Stimulated activated naive CD8-positive, alpha-beta T cell treated with anti-CD3 and anti-CD28 coated beads, Interleukin-15, Interleukin-2, amounts not matched to agents 100 U/mL and 50 U/mL, for 24 hours (primary cell): ENCODE measurements at regions not wholly inside any gene's neighbourhood (a gene's known extent, or its start where the extent isn't known, plus 50 kb on each side); places are given as distances from the start of the nearest gene placed in this dataset.
"Not testable (repeated sequence)": the region's sequence is repeated elsewhere in the genome, so short reads cannot be mapped to it uniquely, and the experiment has no call there.

Experiments
- ATAC-seq: fragments of 150-1000 bp; cut with Tn5 transposase; one replicate; pipeline ENCODE4 v1.10.0; 2021
- DNase-seq: peaks from one replicate; pipeline ENCODE4 v3.0.0; 2021

DNA sequence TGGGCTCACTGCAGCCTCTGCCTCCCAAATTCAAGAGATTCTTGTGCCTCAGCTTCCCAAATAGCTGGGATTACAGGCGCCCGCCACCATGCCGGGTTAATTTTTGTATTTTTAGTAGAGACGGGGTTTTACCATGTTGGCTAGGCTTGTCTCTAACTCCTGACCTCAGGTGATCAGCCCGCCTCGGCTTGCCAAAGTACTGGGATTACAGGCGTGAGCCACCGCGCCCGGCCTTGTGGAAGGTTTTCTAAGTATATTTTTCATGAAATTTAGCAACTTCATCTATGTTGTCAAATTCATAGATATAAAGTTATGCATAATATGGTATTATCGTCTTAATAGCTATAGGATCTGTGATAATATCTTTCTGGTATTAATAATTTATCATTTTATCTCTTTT, 275.6 kb upstream of the GRM7 start:
- no peak for DNase-seq
- no peak for ATAC-seq

DNA sequence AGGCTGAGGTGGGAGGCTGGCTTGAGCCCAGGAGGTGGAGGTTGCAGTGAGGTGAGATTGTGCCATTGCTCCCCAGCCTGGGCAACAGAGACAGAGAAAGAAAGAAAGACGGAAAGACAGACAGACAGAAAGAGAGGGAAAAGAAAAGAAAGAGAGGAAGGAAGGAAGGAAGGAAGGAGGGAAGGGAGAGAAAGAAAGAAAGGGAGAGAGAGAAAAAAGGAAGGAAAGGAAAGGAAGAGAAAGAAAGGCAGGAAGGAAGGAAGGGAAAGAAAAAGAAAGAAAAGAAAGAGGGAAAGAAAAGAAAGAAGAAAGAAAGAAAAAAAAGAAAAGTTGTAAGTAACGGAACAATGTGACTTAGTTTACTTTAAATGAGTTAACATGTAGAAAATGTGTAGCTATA, 260.7 kb upstream of the GRM7 start:
- DNase-seq (no peak), ATAC-seq (no peak)

DNA sequence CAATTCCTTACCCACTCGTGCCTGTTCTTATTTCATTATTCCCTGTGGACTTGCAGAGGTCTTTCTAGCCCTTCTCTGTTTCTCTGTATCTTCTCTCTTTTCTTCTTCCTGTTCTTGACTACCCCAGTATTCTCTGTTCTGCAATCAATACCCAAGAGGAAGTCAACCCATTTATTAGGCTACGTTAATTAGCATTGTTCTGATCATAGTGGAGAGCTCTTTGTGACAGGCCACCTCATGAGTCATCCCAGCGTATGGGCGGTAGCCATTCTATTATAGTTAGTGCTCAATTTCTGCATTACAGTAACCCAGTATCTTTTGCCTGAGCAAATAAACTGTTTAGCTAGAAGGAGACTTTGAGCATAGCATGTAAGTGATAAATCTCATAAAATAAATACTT, 259.5 kb upstream of the GRM7 start:
- no peak for DNase-seq
- ATAC-seq = no peak

DNA sequence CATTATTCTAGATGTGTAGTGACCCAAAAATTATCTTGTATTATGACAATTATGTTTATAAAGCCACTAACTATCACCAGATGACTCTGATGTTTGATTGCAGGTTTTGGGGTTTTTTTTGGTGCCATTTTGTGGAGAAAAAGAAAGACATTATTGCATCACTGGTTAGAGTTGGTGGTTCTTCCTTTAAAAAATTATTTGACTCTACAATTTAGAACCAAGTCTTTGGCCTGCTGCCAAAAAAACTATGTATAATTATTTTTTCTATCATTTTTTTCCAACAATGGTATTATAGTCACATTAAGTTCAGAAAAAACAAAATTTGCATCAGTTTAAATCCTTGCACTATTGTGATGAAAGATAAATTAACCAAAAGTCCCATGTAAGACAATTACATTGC, 258.6 kb upstream of the GRM7 start:
- no peak for DNase-seq
- no peak for ATAC-seq

DNA sequence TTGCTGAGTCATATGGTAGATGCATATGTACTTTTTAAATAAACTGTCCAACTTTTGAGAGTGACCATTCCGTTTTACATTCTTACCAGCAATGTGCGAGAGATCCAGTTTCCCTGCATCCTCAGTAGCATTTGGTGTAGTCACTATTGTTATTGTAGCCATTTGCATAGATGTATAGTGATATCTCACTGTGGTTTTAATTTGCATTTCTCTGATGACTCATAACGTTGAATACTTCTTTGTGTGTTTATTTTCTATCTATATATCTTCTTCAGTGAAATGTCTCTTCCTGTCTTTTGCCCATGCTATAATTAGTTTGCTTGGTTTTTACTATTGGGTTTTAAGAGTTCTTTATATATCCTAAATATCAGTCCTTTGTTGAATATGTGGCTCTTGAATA, 255.7 kb upstream of the GRM7 start:
- no peak for ATAC-seq
- DNase-seq = no peak

DNA sequence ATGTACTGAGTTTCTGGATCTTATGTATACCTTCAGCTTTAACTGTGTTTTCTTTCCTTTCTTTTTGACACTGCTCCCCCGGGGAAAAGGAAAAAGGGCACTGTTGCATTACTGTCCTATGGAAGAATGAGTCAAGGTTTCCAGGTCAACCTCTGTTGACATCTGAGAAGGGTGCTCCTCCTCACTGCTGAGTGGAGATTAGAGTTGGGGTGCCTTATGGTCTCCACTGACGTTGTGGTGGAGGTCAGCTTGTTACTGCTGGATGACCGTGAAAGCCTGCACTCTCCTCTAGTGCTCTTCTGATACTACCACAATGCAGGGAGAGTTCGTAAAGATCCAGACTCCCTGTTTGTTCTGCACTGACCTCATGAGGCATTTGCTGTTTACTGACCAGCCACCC, 252.1 kb upstream of the GRM7 start:
- ATAC-seq (no peak), DNase-seq (no peak)

DNA sequence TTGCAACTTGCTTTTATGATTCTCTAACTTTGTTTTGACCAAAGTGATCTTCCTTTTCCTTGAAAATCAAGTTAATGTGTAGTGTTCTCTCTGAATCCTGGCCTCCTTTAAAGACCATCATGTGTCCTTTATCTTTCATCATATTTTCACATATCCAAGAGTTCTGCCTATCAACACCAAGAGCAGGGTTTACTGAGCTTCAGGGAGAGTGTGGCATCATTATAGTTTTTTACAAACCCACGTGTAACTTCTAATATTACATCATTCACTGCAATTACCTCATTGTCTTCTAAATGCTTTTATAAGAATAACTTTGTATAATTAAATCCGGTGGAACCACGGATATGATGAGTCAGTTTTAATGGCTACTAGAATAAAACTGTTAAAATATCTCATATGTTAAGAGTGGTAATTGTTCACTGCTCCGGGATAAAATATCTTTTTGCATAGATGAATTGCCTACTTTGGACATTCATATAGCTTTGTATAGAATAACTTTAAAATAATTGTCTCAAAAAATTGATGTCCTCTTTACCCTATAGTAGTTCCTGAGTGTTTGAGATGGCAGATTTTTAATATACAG, 248.8 kb upstream of the GRM7 start:
- no peak for ATAC-seq
- no peak for DNase-seq

DNA sequence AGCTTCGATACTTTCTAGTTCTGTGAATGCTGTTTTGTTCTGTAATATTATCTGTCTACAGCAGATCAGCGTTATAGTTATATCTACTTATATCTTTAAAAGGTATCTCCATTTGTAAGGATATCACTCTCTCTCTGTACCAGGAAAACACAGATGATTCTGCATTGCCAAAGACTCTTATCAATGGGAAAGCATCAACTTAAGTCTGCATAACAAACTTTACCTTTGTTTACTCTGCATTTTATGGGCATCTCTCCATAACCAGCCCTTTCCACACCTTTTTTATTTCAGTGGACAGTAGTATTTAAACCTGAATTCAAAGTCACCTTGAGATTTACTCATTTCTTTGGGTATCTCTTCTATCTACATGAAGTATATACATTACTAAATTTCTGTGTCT, 238.7 kb upstream of the GRM7 start:
- ATAC-seq (no peak), DNase-seq (no peak)

DNA sequence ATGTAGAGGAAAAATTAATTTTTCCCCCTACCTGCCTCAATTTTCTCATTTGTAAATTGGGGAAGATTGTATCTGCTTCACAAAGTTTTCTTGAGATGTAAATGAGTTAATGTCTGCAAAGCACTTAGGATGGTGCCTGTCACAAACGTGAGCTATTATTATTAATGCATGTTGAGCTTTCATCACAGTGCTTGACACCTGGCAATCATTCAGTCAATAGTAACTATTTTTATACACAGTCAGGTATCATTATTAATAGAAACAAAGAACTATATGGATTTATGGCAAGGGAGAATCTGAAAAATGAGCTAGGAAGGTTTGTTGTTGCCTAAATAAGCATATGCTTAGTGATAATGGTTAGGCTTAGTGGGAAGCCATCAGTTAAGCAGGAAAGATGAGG, 238.2 kb upstream of the GRM7 start:
- no peak for ATAC-seq

DNA sequence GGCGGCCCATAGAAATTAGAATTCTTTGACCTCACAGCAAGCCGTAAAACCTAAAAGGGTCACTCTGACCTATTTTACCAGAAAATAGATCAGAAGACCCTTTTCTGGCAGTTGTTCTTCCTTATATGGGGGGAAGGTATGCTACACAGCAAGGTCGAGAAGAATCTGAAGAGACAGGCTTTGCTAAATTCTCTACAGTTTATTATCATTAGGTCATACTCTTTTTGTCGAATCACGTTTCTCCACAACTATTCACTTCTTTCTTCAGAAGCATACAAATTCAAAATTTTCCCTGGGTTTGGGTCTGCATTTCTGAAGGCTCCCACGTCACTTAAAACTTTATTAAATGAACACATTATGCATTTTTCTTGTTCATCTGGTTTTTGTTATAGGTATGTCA, 229.5 kb upstream of the GRM7 start:
- ATAC-seq (no peak), DNase-seq (no peak)

More for the DNA sequence above, 238.2 kb upstream of the GRM7 start:
- no peak for DNase-seq

DNA sequence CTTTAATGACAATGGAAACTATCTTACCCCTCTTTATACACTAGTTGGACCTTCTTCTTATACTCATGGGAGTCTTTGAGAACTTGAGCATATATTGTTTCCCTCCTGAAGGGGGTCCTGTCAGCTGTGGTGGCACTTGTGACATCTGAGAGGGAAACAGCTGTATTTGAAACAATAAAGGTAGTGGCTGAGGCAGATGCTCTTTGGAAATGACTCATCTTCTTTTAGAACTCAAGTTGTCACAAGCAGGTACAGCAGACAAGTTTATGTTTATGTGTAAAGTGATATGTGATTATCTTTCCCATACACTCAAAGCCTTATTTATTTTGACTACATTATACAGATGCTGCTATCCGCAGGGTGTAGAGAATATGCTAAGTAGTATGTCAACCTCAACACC, 220.0 kb upstream of the GRM7 start:
- DNase-seq (no peak), ATAC-seq (no peak)

DNA sequence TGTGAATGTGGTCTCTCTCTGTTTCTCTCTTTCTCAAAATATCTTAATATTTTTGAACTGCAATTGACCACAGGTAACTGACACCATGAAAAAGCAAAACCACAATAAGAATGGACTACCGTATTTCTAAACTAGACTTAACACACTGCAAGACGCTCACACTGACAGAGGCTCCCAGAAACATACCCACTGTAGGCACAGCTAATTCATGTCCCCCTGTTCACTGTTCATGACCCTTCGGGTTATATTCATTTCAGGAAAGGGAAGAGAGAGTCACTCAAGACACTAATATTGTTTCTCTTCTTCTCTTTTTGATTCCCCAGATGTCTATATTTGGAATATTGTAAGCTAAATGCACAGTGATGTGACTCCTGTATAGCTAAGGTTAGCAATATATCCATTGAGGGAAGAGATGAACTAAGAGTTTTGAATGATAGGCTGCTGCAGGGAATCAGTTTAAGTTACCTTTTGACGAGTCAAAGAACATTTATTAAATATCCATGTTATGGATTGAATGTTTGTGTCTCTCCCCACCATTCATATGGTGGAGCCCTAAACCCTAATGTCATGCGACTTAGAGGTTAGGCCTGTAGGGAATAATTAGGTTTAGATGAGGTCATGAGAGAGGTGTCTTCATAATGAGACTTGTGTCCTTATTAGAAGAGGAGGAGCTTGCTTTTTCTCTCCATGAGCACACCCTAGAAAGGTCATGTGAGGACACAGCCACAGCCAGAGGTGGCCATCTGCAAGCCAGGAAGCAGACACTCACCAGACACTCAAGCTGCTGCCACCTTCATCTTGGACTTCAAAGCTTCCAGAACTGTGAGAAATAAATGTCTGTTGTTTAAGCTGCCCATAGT, 216.6 kb upstream of the GRM7 start:
- ATAC-seq (no peak), DNase-seq (no peak)

DNA sequence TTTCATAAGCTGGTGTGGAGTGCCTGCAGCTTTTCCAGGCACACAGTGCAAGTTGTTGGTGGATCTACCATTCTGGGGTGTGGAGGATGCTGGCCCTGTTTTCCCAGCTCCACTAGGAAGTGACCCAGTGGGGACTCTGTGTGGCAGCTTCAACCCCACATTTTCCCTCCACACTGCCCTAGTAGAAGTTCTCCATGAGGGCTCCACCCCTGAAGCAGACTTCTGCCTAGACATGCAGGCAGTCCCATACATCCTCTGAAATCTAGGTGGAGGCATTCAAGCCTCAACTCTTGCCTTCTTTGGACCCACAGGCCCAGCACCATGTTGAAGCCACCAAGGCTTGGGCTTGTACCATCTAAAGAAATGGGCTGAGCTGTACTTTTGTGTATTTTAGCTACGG, 206.2 kb upstream of the GRM7 start:
- ATAC-seq (no peak), DNase-seq (no peak)

DNA sequence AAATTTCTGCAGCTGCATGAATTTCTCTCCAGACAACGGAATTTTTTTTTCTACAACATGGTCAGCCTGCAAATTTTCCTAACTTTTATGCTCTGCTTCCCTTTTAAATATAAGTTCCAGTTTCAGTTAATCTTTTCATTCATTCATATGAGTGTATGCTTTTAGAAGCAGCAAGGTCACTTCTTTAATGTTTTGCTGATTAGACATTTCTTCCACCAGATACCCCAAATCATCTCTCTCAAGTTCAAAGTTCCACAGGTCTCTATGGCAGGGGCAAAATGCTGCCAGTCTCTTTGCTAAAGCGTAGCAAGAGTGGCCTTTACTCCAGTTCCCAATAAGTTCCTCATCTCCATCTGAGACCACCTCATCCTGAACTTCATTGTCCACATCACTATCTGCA, 205.6 kb upstream of the GRM7 start:
- ATAC-seq (no peak), DNase-seq (no peak)

DNA sequence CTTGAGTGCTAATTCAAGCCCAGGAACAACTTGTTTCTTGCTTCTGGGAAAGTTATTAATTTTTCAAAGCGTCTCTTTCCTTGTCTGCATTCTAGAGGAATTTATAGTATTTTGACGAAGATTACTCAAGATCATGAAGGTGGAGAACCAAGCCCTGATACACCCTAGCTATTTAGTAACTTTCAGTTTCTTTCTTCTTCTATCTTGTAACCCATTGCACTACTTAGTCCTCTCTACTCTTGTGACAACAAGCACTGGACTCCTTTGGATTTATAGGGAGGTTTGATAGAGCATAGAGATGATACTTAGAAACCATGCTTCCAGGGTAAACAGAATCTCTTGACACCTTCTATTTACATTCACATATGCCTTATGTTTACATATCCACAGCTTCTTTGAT, 203.3 kb upstream of the GRM7 start:
- DNase-seq (no peak), ATAC-seq (no peak)

DNA sequence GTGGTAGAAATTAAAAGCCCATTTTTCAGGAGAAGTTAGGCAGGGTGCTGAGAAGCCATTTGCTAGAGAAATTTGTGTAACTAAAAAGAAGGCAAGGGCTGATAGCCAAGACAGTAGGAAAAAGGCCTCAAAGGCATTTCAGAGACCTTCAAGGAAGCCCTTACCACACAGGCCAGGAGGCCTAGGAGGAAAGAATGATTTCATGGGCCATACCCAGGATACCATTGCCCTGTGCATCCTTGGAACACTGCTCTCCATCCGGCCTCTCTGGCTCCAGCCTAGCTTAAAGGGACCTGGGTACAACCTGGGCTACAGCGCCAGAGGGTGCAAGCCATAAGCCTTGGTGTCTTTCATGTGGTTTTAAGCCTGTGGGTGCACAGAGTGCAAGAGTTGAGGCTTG, 193.6 kb upstream of the GRM7 start:
- no peak for DNase-seq
- ATAC-seq = no peak

DNA sequence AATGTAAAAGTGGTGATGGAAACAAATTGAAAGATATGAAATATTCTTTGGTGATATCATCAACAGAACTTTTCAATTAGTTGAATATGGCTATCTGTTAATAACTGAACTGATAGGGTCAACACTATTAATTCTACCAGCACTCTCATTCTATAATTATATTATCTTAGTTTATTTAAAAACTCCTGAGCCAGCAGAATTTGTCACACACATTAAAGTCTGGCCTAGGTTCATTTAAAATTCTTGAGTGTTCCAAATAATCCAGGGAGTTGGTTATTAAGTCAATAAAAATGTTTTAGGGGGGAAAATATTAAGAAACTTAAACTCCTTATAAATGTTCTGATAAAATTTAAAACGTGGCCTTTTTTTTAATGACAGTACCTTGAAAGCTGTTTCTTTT, 189.6 kb upstream of the GRM7 start:
- no peak for ATAC-seq

DNA sequence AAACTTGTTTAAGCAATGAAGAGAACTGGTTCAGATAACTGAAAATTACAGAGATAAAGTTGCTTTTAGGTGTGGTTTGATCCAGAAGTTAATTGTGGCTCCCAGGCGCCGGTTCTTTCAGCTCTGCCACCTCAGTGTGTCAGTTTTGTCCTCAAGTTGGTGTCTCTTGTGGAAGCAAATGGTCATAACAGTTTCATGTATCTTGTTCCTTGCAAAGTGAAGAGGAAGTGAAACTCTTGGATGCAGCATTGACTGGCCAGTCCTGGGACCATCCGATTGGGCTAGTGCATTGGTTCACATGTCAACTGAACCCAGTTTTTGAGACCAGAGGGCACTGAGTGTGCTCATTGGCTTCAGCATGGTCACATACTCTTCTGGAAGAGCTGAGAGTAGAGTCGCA, 181.4 kb upstream of the GRM7 start:
- no peak for ATAC-seq

More for the DNA sequence above, 189.6 kb upstream of the GRM7 start:
- DNase-seq = no peak

DNA sequence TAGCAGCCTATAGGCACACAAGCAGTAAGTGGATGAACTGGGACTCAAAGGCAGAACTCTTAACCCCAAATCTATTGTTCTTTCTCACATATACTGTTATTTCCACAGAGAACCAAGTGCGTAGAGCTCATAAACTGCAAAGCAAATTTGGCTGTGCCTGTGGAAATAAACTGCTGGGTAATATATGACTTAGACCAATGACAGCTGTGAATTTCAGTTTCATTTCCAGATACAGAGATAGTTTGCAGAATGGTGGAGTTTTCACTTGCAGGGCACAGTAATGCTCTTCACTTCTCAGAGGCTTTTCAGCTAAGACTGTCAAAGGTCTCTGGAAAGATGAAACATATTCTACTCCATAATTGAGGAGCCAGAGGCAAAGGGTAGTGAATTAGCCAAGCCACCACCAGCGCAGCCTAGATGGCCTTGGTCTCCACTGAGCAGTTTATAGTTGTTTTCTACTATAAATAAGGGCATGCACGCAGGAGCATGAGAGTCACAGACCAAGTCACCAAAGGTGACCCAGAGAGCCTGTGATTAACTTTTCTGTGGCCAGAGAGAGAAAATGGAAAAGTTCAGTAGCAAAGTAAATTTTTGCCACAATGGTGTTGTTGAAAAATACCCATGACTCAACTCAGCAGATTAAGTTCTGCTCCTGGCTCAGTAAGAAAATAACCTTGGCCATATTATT, 180.7 kb upstream of the GRM7 start:
- no peak for DNase-seq
- ATAC-seq = no peak

More for the DNA sequence above, 181.4 kb upstream of the GRM7 start:
- DNase-seq = no peak

DNA sequence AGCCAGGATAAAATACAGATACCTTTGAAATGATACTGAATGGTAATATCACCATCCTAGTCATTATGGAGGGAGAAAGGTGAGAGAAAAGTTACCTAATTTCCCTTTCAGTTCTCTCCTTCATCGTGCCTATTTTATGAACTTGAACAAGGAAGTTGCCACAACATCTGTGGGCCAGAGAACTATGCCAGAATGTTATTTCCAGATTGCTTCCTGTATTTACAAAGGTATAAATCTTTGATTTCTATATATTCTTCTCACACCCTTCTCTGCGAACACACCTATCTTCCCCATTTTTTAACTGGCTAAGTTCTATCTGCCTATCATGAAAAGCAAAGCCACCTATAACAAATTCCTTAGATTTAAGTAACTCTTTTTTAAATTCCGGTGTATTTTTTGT, 163.6 kb upstream of the GRM7 start:
- DNase-seq (no peak), ATAC-seq (no peak)

DNA sequence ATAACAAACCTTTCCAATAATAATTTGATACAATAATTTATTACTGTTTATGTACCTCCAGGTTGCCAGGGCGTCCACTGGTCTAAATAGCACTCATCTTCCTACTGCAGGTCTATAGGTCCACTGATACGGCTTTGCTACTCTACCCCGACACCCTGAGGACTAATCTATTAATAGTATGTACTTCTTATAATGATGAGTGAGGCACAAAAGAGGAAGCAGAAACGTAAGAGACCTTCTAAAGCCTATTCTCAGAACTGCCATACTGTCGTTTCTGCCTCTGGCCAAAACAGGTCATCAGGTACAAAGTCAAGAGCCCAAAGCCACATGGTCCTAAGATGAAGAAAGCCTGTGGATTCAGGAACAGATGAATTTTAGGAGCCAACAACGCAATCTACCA, 163.2 kb upstream of the GRM7 start:
- DNase-seq (no peak), ATAC-seq (no peak)

DNA sequence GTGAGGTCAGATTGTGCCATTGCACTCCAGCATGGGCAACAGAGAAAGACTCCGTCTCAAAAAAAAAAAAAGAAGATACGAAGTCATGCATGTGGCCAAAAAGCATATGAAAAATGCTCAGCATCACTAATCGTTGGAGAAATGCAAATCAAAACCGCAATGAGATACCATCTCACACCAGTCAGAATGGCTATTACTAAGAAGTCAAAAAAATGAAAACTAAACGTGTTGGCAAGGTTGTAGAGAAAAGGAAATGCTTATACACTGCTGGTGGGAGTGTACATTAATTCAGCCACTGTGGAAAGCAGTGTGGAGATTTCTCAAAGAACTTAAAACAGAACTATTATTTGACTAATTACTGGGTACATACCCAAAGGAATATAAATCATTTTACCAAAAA, 156.1 kb upstream of the GRM7 start:
- ATAC-seq, DNase-seq: not testable (repeated sequence)

DNA sequence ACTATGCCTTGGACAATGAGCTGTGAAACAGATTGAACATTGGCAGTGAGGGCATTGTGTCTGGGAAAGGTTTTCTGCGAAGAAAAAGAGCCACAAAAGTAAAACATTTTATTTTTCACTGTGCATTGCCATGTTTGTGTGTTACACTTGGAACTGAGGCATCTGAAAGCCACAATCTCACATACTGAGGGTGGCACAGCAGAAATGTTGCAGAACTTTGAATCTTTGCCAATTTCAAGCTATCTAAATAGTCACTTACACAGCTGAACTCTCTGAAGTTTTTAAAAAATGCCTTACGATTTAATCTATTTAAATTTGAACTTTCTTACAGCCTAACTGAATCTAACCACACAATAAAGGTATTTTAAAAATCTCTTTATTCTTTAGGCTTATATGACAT, 154.1 kb upstream of the GRM7 start:
- no peak for ATAC-seq
- DNase-seq = no peak

DNA sequence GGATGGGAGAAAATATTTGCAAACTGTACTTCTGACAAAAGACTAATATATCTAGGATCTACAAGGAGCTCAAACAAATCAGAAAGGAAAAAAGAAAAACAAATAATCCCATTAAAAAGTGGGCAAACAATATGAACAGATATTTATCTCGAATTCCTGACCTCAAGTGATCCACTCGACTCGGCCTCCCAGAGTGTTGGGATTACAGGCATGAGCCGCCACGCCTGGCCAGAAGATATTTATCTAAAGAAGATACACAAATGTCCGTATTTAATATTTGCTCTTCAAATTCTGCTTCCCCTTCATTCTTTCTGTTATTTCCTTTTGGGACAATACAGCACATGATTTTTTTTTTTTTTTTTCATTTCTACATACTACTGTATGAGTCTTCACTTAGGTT, 151.7 kb upstream of the GRM7 start:
- DNase-seq (no peak), ATAC-seq (no peak)
